ENCODE measurements at regions not wholly inside any gene's neighbourhood (a gene's known extent, or its start where the extent isn't known, plus 50 kb on each side); places are given as distances from the start of the nearest gene placed in this dataset.
"Not testable (repeated sequence)": the region's sequence is repeated elsewhere in the genome, so short reads cannot be mapped to it uniquely, and the experiment has no call there.

DNA sequence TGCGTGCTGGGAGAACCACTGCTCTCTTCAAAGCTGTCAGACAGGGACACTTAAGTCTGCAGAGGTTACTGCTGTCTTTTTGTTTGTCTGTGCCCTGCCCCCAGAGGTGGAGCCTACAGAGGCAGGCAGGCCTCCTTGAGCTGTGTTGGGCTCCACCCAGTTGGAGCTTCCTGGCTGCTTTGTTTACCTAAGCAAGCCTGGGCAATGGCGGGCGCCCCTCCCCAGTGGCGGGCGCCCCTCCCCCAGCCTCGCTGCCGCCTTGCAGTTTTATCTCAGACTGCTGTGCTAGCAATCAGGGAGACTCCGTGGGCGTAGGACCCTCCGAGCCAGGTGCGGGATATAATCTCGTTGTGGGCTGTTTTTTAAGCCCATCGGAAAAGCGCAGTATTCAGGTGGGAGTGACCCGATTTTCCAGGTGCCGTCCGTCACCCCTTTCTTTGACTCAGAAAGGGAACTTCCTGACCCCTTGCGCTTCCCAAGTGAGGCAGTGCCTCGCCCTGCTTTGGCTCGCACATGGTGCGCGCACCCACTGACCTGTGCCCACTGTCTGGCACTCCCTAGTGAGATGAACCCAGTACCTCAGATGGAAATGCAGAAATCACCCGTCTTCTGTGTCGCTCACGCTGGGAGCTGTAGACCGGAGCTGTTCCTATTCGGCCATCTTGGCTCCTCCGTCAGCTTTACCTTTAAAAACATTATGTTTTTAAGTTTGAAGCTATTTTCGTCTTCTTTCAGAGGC, 954.6 kb upstream of the COX7C start:
- TF ChIP-seq, protein P1, sequence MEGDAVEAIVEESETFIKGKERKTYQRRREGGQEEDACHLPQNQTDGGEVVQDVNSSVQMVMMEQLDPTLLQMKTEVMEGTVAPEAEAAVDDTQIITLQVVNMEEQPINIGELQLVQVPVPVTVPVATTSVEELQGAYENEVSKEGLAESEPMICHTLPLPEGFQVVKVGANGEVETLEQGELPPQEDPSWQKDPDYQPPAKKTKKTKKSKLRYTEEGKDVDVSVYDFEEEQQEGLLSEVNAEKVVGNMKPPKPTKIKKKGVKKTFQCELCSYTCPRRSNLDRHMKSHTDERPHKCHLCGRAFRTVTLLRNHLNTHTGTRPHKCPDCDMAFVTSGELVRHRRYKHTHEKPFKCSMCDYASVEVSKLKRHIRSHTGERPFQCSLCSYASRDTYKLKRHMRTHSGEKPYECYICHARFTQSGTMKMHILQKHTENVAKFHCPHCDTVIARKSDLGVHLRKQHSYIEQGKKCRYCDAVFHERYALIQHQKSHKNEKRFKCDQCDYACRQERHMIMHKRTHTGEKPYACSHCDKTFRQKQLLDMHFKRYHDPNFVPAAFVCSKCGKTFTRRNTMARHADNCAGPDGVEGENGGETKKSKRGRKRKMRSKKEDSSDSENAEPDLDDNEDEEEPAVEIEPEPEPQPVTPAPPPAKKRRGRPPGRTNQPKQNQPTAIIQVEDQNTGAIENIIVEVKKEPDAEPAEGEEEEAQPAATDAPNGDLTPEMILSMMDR (IDR thresholded peaks at IDR 0.05; ENCODE audit: poor library complexity, severe bottlenecking): not testable (repeated sequence)
- TF ChIP-seq EZH2 (IDR thresholded peaks at IDR 0.05; ENCODE audit: borderline replicate concordance, insufficient read depth, low read length, poor library complexity, severe bottlenecking); TAF1 (IDR thresholded peaks at IDR 0.05; ENCODE audit: low read depth); RAD21 (conservative IDR thresholded peaks at IDR 0.05); POLR2AphosphoS5 (IDR thresholded peaks at IDR 0.05); EP300 (conservative IDR thresholded peaks at IDR 0.05; ENCODE audit: poor library complexity, severe bottlenecking); SMC3 (conservative IDR thresholded peaks at IDR 0.05; ENCODE audit: poor library complexity): not testable (repeated sequence)
- TF ChIP-seq, protein P2, sequence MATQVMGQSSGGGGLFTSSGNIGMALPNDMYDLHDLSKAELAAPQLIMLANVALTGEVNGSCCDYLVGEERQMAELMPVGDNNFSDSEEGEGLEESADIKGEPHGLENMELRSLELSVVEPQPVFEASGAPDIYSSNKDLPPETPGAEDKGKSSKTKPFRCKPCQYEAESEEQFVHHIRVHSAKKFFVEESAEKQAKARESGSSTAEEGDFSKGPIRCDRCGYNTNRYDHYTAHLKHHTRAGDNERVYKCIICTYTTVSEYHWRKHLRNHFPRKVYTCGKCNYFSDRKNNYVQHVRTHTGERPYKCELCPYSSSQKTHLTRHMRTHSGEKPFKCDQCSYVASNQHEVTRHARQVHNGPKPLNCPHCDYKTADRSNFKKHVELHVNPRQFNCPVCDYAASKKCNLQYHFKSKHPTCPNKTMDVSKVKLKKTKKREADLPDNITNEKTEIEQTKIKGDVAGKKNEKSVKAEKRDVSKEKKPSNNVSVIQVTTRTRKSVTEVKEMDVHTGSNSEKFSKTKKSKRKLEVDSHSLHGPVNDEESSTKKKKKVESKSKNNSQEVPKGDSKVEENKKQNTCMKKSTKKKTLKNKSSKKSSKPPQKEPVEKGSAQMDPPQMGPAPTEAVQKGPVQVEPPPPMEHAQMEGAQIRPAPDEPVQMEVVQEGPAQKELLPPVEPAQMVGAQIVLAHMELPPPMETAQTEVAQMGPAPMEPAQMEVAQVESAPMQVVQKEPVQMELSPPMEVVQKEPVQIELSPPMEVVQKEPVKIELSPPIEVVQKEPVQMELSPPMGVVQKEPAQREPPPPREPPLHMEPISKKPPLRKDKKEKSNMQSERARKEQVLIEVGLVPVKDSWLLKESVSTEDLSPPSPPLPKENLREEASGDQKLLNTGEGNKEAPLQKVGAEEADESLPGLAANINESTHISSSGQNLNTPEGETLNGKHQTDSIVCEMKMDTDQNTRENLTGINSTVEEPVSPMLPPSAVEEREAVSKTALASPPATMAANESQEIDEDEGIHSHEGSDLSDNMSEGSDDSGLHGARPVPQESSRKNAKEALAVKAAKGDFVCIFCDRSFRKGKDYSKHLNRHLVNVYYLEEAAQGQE (IDR thresholded peaks at IDR 0.05; ENCODE audit: borderline replicate concordance): not testable (repeated sequence)

All from neural cell (in vitro differentiated cells).